ENCODE measurements at regions not wholly inside any gene's neighbourhood (a gene's known extent, or its start where the extent isn't known, plus 50 kb on each side); places are given as distances from the start of the nearest gene placed in this dataset.

DNA sequence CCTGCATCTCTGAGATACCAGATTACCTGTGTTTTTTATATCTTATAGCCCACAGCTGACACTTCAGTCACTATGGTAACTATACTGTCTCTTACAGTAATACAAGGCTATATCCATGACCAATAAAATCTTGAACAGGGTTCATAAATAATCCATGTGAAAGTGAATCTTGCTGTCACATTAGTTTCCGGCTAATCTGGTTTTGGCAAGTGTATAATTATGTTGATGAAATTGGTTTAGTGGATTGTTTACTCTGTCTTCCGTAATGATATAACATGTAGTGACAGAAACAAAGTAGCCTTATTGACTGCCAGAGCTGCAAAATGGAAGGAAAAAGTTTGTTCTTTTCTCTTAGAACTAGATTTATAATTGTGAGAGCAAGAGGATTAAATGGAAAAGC lies 686.6 kb upstream of the PABPC4L start:
- DNase-seq (ENCODE audit: low spot score) = no peak
- no peak overlapping the region for H3K4me3 ChIP-seq
- no peak overlapping the region for H3K27ac ChIP-seq
- TF ChIP-seq, protein P1, sequence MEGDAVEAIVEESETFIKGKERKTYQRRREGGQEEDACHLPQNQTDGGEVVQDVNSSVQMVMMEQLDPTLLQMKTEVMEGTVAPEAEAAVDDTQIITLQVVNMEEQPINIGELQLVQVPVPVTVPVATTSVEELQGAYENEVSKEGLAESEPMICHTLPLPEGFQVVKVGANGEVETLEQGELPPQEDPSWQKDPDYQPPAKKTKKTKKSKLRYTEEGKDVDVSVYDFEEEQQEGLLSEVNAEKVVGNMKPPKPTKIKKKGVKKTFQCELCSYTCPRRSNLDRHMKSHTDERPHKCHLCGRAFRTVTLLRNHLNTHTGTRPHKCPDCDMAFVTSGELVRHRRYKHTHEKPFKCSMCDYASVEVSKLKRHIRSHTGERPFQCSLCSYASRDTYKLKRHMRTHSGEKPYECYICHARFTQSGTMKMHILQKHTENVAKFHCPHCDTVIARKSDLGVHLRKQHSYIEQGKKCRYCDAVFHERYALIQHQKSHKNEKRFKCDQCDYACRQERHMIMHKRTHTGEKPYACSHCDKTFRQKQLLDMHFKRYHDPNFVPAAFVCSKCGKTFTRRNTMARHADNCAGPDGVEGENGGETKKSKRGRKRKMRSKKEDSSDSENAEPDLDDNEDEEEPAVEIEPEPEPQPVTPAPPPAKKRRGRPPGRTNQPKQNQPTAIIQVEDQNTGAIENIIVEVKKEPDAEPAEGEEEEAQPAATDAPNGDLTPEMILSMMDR (IDR thresholded peaks at IDR 0.05) = no peak

DNA sequence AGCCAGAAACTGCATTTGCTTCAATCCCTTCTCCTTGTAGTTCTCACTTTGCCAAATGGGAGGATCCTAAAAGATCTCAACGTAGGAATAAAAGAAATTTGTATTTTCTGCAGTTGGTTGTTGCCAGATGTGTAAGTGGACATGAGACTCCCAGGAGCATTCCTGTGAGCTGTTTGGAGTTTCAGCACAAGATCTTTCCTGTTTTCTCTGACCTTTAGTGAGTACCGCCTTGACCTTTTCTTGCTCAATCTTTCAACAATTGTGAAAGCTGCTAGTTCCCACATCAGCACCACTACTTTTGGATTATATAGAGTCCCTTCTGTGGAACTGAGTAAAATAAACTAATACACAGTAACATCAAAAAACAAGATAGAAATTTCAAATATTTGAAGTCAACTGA lies 683.8 kb upstream of the PABPC4L start:
- DNase-seq (ENCODE audit: low spot score) = no peak
- TF ChIP-seq, protein P1 (IDR thresholded peaks at IDR 0.05) = no peak
- Histone ChIP-seq H3K27ac (no peak overlapping the region), H3K4me3 (no peak overlapping the region)

DNA sequence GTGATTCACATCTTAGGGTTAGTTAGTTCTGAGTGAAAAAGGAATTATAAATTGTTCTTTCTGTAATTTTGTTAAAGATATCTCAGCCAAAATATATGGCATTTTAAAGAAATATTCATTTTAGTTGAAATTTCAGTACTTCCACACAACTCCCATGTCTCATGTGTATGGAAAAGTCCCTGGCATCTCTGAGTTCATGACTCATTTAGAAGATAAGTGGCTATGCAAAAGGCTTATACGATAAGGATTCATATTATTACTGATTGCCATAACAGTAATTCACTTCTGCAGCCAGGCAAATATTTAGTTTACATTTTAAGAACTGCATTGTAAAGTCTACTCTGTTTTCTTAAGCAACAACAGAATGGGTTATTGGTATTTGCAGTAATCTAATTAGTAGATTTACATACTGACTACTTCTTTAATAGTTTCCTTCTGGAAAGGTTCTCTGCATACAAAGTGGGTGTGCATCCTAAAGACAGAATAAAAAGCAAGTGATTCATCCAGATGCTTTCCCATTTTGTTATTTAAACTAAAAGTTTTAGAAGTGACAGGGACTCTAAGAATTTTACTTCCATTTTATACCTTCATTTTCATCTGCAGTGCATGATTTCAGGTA lies 682.4 kb upstream of the PABPC4L start:
- Histone ChIP-seq H3K27ac (no peak overlapping the region), H3K4me3 (no peak overlapping the region)
- TF ChIP-seq, protein P1 (IDR thresholded peaks at IDR 0.05) = no peak
- no peak for DNase-seq (ENCODE audit: low spot score)

DNA sequence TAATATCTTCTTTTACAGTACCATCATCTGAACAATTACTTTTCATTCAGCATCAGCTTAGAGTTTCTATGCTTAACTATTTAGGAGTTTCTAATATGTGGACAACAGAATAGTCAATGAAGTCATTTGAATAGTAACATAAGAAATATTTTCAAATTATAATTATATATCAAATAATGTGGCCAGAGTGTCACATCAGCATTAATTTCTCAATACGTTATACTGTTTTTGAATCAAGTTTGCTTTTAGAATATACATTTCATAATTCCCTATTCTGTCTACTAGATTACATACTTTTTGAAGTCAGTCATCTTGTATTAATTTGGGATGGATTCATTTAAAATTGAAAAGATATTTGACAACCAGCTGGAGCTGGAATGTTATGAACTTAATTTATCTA lies 677.4 kb upstream of the PABPC4L start:
- no peak for DNase-seq (ENCODE audit: low spot score)
- TF ChIP-seq, protein P1 (IDR thresholded peaks at IDR 0.05) = no peak
- H3K27ac ChIP-seq = no peak overlapping the region
- no peak overlapping the region for H3K4me3 ChIP-seq

DNA sequence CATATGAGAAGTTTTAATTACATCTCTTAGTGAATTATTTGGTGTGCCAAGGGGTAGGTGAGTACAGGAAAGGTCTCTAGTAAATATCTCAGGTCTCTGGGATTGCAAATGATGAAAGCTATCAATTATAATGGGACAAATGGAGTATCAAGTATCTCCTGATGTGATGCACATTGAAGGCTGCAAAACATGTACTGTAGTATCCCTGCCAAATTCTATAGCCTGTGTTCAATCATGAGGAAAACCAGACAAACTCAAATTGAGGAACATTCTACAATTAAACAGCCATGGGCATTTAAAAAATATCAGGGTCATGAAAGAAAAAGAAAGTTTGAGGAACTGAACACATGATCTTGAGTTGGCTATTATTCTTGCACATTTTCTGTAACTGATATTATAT lies 665.4 kb upstream of the PABPC4L start:
- DNase-seq (ENCODE audit: low spot score) = no peak
- TF ChIP-seq, protein P1 (IDR thresholded peaks at IDR 0.05) = no peak
- H3K27ac ChIP-seq = no peak overlapping the region
- no peak overlapping the region for H3K4me3 ChIP-seq

DNA sequence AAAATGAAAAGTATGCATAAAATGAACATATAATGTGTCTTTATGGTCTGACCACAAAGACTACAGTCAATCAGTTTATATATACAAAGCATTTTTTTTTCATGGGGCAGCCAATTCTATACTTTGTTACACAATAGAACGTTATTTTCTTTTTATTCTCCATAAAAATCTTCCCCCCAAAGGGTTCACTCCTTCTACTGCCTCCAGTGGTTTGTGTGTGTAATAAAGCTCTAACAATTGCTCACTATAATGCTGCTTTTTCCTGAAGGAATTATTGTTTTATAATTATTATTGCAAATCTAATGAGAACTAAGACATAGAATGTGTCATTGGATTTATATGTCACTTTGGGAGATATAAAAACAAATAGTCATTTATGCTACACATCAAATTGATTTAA lies 664.1 kb upstream of the PABPC4L start:
- H3K4me3 ChIP-seq = no peak overlapping the region
- H3K27ac ChIP-seq = no peak overlapping the region
- DNase-seq (ENCODE audit: low spot score) = no peak
- TF ChIP-seq, protein P1 (IDR thresholded peaks at IDR 0.05) = no peak

DNA sequence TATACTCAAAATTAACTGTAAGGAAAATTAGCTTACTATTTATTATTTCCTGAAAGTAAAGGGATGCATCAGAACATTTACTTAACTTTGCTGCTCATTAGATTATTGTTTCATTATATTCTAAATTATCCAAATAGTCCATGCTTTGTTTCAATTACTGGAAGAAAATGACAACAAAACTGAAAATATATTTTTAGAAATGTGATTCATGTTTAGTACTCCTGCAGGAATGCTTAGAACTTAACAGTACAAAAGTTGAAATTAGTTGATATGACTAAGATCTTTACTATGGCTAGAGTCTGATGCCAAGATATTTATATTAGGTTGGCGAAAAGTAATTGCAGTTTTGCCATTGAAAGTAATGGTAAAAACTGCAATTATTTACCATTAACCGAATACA lies 660.5 kb upstream of the PABPC4L start:
- TF ChIP-seq, protein P1 (IDR thresholded peaks at IDR 0.05) = no peak
- no peak for DNase-seq (ENCODE audit: low spot score)
- Histone ChIP-seq H3K27ac (no peak overlapping the region), H3K4me3 (no peak overlapping the region)

Data from coronary artery (tissue), 2 donors.